ENCODE measurements at regions not wholly inside any gene's neighbourhood (a gene's known extent, or its start where the extent isn't known, plus 50 kb on each side); places are given as distances from the start of the nearest gene placed in this dataset.
A peak's percentile ranks its signal among the peaks of the same experiment; 100 is the strongest.

DNA sequence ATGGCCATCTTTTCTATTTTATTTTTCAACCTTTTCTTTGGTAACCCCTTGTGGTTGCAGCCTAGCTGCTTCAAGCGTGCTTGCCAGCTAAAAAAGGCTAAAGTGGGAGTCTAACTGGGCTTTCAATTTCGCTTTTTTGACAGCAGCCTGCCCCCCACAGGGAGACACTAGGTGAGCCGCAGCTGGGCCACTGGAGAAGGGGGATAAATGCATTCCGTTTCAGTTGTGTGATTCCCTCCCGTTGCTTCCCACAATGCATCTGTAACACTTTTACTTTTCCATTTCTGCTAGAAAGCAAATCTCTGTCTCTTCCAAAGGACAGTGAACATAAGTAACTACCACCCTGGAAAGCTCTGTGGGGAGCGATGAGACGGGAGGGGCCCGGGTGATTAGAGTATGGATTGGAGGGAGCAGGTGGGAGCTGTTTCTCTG lies 86.3 kb upstream of the RAPGEF2 start:
- Histone ChIP-seq H3K27ac (no peak overlapping the region), H3K4me3 (peak overlapping the region; percentile 46), H3K36me3 (no peaks in the 10 kb centered on the region), H3K27me3 (replicated peaks; ENCODE audit: insufficient read depth) (no peaks in the 10 kb centered on the region), H3K9me3 (no peaks in the 10 kb centered on the region), H3K4me1 (ENCODE audit: control insufficient read depth in 1 of 2, low read depth in 2 of 2) (no peaks in the 10 kb centered on the region)
- DNase-seq (ENCODE audit: low spot score) (no peak), ATAC-seq (ENCODE audit: insufficient number of reproducible peaks, low FRiP score, low read depth) (no peak)
- peak; percentile 10 for TF ChIP-seq CTCF (IDR thresholded peaks at IDR 0.05)

- Histone ChIP-seq H3K4me3 (no peak overlapping the region), H3K9me3 (no peaks in the 10 kb centered on the region), H3K4me1 (ENCODE audit: control insufficient read depth in 1 of 2, low read depth in 2 of 2) (no peaks in the 10 kb centered on the region), H3K36me3 (no peaks in the 10 kb centered on the region), H3K27me3 (replicated peaks; ENCODE audit: insufficient read depth) (no peaks in the 10 kb centered on the region), H3K27ac (no peak overlapping the region)
- ATAC-seq (ENCODE audit: insufficient number of reproducible peaks, low FRiP score, low read depth) (no peak), DNase-seq (ENCODE audit: low spot score) (no peak)
- no peak for TF ChIP-seq CTCF (IDR thresholded peaks at IDR 0.05)
These were observed 85.4 kb upstream of the RAPGEF2 start for GRCh38 chr4:159017323-159018026.

GRCh38 chr4:159018062-159018629 lies 84.7 kb upstream of the RAPGEF2 start:
- Histone ChIP-seq H3K4me3 (no peak overlapping the region), H3K36me3 (no peaks in the 10 kb centered on the region), H3K27ac (no peak overlapping the region), H3K9me3 (no peaks in the 10 kb centered on the region), H3K27me3 (replicated peaks; ENCODE audit: insufficient read depth) (no peaks in the 10 kb centered on the region), H3K4me1 (ENCODE audit: control insufficient read depth in 1 of 2, low read depth in 2 of 2) (no peaks in the 10 kb centered on the region)
- TF ChIP-seq CTCF (IDR thresholded peaks at IDR 0.05): no peak
- ATAC-seq (ENCODE audit: insufficient number of reproducible peaks, low FRiP score, low read depth) (no peak), DNase-seq (ENCODE audit: low spot score) (no peak)

- ATAC-seq (ENCODE audit: insufficient number of reproducible peaks, low FRiP score, low read depth) (no peak), DNase-seq (ENCODE audit: low spot score) (no peak)
- Histone ChIP-seq H3K27me3 (replicated peaks; ENCODE audit: insufficient read depth) (no peaks in the 10 kb centered on the region), H3K4me3 (no peak overlapping the region), H3K36me3 (no peaks in the 10 kb centered on the region), H3K4me1 (ENCODE audit: control insufficient read depth in 1 of 2, low read depth in 2 of 2) (no peaks in the 10 kb centered on the region), H3K9me3 (no peaks in the 10 kb centered on the region), H3K27ac (no peak overlapping the region)
- no peak for TF ChIP-seq CTCF (IDR thresholded peaks at IDR 0.05)
These were observed 83.5 kb upstream of the RAPGEF2 start for GRCh38 chr4:159019356-159019755.

- Histone ChIP-seq H3K4me1 (ENCODE audit: control insufficient read depth in 1 of 2, low read depth in 2 of 2) (no peaks in the 10 kb centered on the region), H3K27me3 (replicated peaks; ENCODE audit: insufficient read depth) (no peaks in the 10 kb centered on the region), H3K9me3 (no peaks in the 10 kb centered on the region), H3K36me3 (no peaks in the 10 kb centered on the region), H3K27ac (no peak overlapping the region), H3K4me3 (no peak overlapping the region)
- ATAC-seq (ENCODE audit: insufficient number of reproducible peaks, low FRiP score, low read depth): no peak
- DNase-seq (ENCODE audit: low spot score): no peak
- no peak for TF ChIP-seq CTCF (IDR thresholded peaks at IDR 0.05)
These were observed 81.1 kb upstream of the RAPGEF2 start for GRCh38 chr4:159021597-159022385.

Measured in thoracic aorta (tissue), 2 donors.